Stimulated activated naive B cell treated with anti-CD40 and anti-IgM and Interleukin-4, amounts not matched to agents 10 μg/mL and 1 μg/mL and 100 μg/mL, for 72 hours (primary cell): ENCODE measurements at regions not wholly inside any gene's neighbourhood (a gene's known extent, or its start where the extent isn't known, plus 50 kb on each side); places are given as distances from the start of the nearest gene placed in this dataset.

Experiments used
- ATAC-seq, 2 donors: fragments of 150-1000 bp; cut with Tn5 transposase; replicated peaks; 2 replicates each; pipeline ENCODE4 v1.10.0; 2021; ENCODE audit warnings: moderate library complexity in 1 of 2
- DNase-seq: peaks from one replicate; pipeline ENCODE4 v3.0.0; 2021
- H3K27ac Mint-ChIP-seq: one replicate; pipeline ENCODE4 v1.8.0; 2022; ENCODE audit warnings: mild to moderate bottlenecking, mixed read lengths
- H3K27me3 Mint-ChIP-seq, 2 donors: one replicate each; pipeline ENCODE4 v1.8.0; 2022; ENCODE audit warnings: mixed read lengths in 2 of 2
- H3K36me3 Mint-ChIP-seq, 2 donors: one replicate each; pipeline ENCODE4 v1.8.0; 2022; ENCODE audit warnings: mixed read lengths in 2 of 2, mild to moderate bottlenecking in 1 of 2
- H3K4me1 Mint-ChIP-seq, 2 donors: one replicate each; pipeline ENCODE4 v1.8.0; 2022; ENCODE audit warnings: mixed read lengths in 2 of 2, mild to moderate bottlenecking in 1 of 2
- H3K4me3 Mint-ChIP-seq, 2 donors: one replicate each; pipeline ENCODE4 v1.8.0; 2022; ENCODE audit warnings: mild to moderate bottlenecking in 2 of 2, mixed read lengths in 2 of 2, moderate library complexity in 1 of 2
- H3K9me3 Mint-ChIP-seq, 2 donors: one replicate each; pipeline ENCODE4 v1.8.0; 2022; ENCODE audit warnings: mixed read lengths in 2 of 2, mild to moderate bottlenecking in 1 of 2

- H3K4me1 Mint-ChIP-seq: no peaks in the 10 kb centered on the region
- H3K9me3 Mint-ChIP-seq: peaks cover 0 to 2% of the 10 kb centered on the region in 2 donors
- H3K36me3 Mint-ChIP-seq: no peaks in the 10 kb centered on the region
- no peak overlapping the region for H3K27ac Mint-ChIP-seq
- H3K4me3 Mint-ChIP-seq: no peak overlapping the region
- DNase-seq: no peak
- no peaks in the 10 kb centered on the region for H3K27me3 Mint-ChIP-seq
- ATAC-seq: no peak
Observed at GRCh38 chr12:115259968-115260747, 576.2 kb upstream of the TBX3 start.

GRCh38 chr12:115257791-115258190 lies 573.8 kb upstream of the TBX3 start:
- H3K27ac Mint-ChIP-seq: no peak overlapping the region
- DNase-seq (no peak), ATAC-seq (no peak)
- no peaks in the 10 kb centered on the region for H3K4me1 Mint-ChIP-seq
- no peak overlapping the region for H3K4me3 Mint-ChIP-seq
- H3K9me3 Mint-ChIP-seq: peaks cover 0 to 1% of the 10 kb centered on the region in 2 donors
- no peaks in the 10 kb centered on the region for H3K27me3 Mint-ChIP-seq
- no peaks in the 10 kb centered on the region for H3K36me3 Mint-ChIP-seq

GRCh38 chr12:115255962-115256361 lies 572.0 kb upstream of the TBX3 start:
- Mint-ChIP-seq H3K27me3 (no peaks in the 10 kb centered on the region), H3K27ac (no peak overlapping the region), H3K4me3 (no peak overlapping the region), H3K4me1 (no peaks in the 10 kb centered on the region), H3K9me3 (peaks cover 8 to 10% of the 10 kb centered on the region in 2 donors), H3K36me3 (no peaks in the 10 kb centered on the region)
- DNase-seq (no peak), ATAC-seq (no peak)

GRCh38 chr12:115255257-115255656 lies 571.3 kb upstream of the TBX3 start:
- DNase-seq: no peak
- H3K4me1 Mint-ChIP-seq: no peaks in the 10 kb centered on the region
- peaks cover 9 to 10% of the 10 kb centered on the region in 2 donors for H3K9me3 Mint-ChIP-seq
- H3K4me3 Mint-ChIP-seq: no peak overlapping the region
- H3K27me3 Mint-ChIP-seq: no peaks in the 10 kb centered on the region
- ATAC-seq: no peak
- H3K27ac Mint-ChIP-seq: no peak overlapping the region
- no peaks in the 10 kb centered on the region for H3K36me3 Mint-ChIP-seq

GRCh38 chr12:115253049-115253448 lies 569.1 kb upstream of the TBX3 start:
- H3K9me3 Mint-ChIP-seq: peaks cover 9 to 10% of the 10 kb centered on the region in 2 donors
- ATAC-seq (no peak), DNase-seq (no peak)
- H3K27me3 Mint-ChIP-seq: no peaks in the 10 kb centered on the region
- no peaks in the 10 kb centered on the region for H3K4me1 Mint-ChIP-seq
- H3K4me3 Mint-ChIP-seq: no peak overlapping the region
- H3K27ac Mint-ChIP-seq: no peak overlapping the region
- no peaks in the 10 kb centered on the region for H3K36me3 Mint-ChIP-seq

- H3K9me3 Mint-ChIP-seq: peaks cover 9% of the 10 kb centered on the region in 2 donors
- ATAC-seq: no peak
- H3K36me3 Mint-ChIP-seq: no peaks in the 10 kb centered on the region
- no peak overlapping the region for H3K4me3 Mint-ChIP-seq
- no peak for DNase-seq
- H3K27ac Mint-ChIP-seq: no peak overlapping the region
- no peaks in the 10 kb centered on the region for H3K4me1 Mint-ChIP-seq
- H3K27me3 Mint-ChIP-seq: no peaks in the 10 kb centered on the region
Observed at GRCh38 chr12:115251727-115252126, 567.8 kb upstream of the TBX3 start.

- H3K4me3 Mint-ChIP-seq: no peak overlapping the region
- no peaks in the 10 kb centered on the region for H3K27me3 Mint-ChIP-seq
- H3K27ac Mint-ChIP-seq: no peak overlapping the region
- H3K36me3 Mint-ChIP-seq: no peaks in the 10 kb centered on the region
- ATAC-seq: no peak
- peaks cover 9% of the 10 kb centered on the region in 2 donors for H3K9me3 Mint-ChIP-seq
- DNase-seq: no peak
- no peaks in the 10 kb centered on the region for H3K4me1 Mint-ChIP-seq
Observed at GRCh38 chr12:115249671-115250278, 565.8 kb upstream of the TBX3 start.

GRCh38 chr12:115245020-115245419 lies 561.0 kb upstream of the TBX3 start:
- H3K9me3 Mint-ChIP-seq: peaks cover 0 to 2% of the 10 kb centered on the region in 2 donors
- H3K36me3 Mint-ChIP-seq: no peaks in the 10 kb centered on the region
- H3K27me3 Mint-ChIP-seq: peaks cover 5 to 6% of the 10 kb centered on the region in 2 donors
- ATAC-seq: no peak
- DNase-seq: no peak
- no peak overlapping the region for H3K4me3 Mint-ChIP-seq
- H3K27ac Mint-ChIP-seq: no peak overlapping the region
- H3K4me1 Mint-ChIP-seq: no peaks in the 10 kb centered on the region

GRCh38 chr12:115243933-115244628 lies 560.1 kb upstream of the TBX3 start:
- Mint-ChIP-seq H3K4me3 (no peak overlapping the region), H3K27me3 (peaks cover 5 to 6% of the 10 kb centered on the region in 2 donors)
- DNase-seq: no peak

GRCh38 chr12:115240251-115240650 lies 556.3 kb upstream of the TBX3 start:
- DNase-seq (no peak), ATAC-seq (no peak)
- Mint-ChIP-seq H3K27ac (no peak overlapping the region), H3K9me3 (peaks cover 4 to 7% of the 10 kb centered on the region in 2 donors), H3K4me3 (no peak overlapping the region), H3K4me1 (no peaks in the 10 kb centered on the region), H3K36me3 (no peaks in the 10 kb centered on the region), H3K27me3 (peaks cover 5 to 6% of the 10 kb centered on the region in 2 donors)

More at GRCh38 chr12:115243933-115244628, 560.1 kb upstream of the TBX3 start:
- H3K9me3 Mint-ChIP-seq: peaks cover 0 to 4% of the 10 kb centered on the region in 2 donors
- H3K36me3 Mint-ChIP-seq: no peaks in the 10 kb centered on the region
- ATAC-seq: no peak
- no peak overlapping the region for H3K27ac Mint-ChIP-seq
- no peaks in the 10 kb centered on the region for H3K4me1 Mint-ChIP-seq

- Mint-ChIP-seq H3K9me3 (peaks cover 4 to 5% of the 10 kb centered on the region in 2 donors), H3K36me3 (no peaks in the 10 kb centered on the region), H3K4me1 (no peaks in the 10 kb centered on the region), H3K27me3 (peaks cover 2% of the 10 kb centered on the region in 2 donors), H3K27ac (no peak overlapping the region), H3K4me3 (no peak overlapping the region)
- ATAC-seq: no peak
- DNase-seq: no peak
Observed at GRCh38 chr12:115235880-115236279, 551.9 kb upstream of the TBX3 start.

GRCh38 chr12:115233891-115234543 lies 550.0 kb upstream of the TBX3 start:
- DNase-seq (no peak), ATAC-seq (no peak)
- H3K27me3 Mint-ChIP-seq: no peaks in the 10 kb centered on the region
- no peaks in the 10 kb centered on the region for H3K36me3 Mint-ChIP-seq
- H3K27ac Mint-ChIP-seq: no peak overlapping the region
- peaks cover 3 to 4% of the 10 kb centered on the region in 2 donors for H3K9me3 Mint-ChIP-seq
- no peak overlapping the region for H3K4me3 Mint-ChIP-seq
- no peaks in the 10 kb centered on the region for H3K4me1 Mint-ChIP-seq

- Mint-ChIP-seq H3K4me3 (no peak overlapping the region), H3K27me3 (no peaks in the 10 kb centered on the region), H3K36me3 (no peaks in the 10 kb centered on the region), H3K27ac (no peak overlapping the region), H3K4me1 (no peaks in the 10 kb centered on the region), H3K9me3 (peaks cover 3 to 4% of the 10 kb centered on the region in 2 donors)
- no peak for DNase-seq
- no peak for ATAC-seq
Observed at GRCh38 chr12:115232455-115233156, 548.6 kb upstream of the TBX3 start.

GRCh38 chr12:115230606-115231005 lies 546.6 kb upstream of the TBX3 start:
- Mint-ChIP-seq H3K27ac (no peak overlapping the region), H3K9me3 (no peaks in the 10 kb centered on the region), H3K4me3 (no peak overlapping the region), H3K36me3 (no peaks in the 10 kb centered on the region), H3K4me1 (no peaks in the 10 kb centered on the region), H3K27me3 (no peaks in the 10 kb centered on the region)
- DNase-seq: no peak
- no peak for ATAC-seq
